Hepatocyte (in vitro differentiated cells): ENCODE measurements at regions not wholly inside any gene's neighbourhood (a gene's known extent, or its start where the extent isn't known, plus 50 kb on each side); places are given as distances from the start of the nearest gene placed in this dataset.

ENCODE experiments used
- CTCF ChIP-seq: fragments of 200-600 bp; sonication (generic); IDR thresholded peaks from 2 replicates; pipeline ENCODE4 v1.5.1; 2016; ENCODE audit warnings: antibody characterized with exemption, mild to moderate bottlenecking; ENCODE audit not compliant: poor library complexity
- EZH2 ChIP-seq: fragments of 200-600 bp; sonication (generic); IDR thresholded peaks from 2 replicates; pipeline ENCODE4 v1.6.1; 2016; ENCODE audit warnings: antibody characterized with exemption, mild to moderate bottlenecking, borderline replicate concordance
- EZH2phosphoT487 ChIP-seq: fragments of 200-600 bp; sonication (generic); IDR thresholded peaks from one replicate; pipeline ENCODE4 v1.6.1; 2018; ENCODE audit warnings: antibody characterized with exemption, mild to moderate bottlenecking, low read depth, moderate library complexity; ENCODE audit not compliant: unreplicated experiment, severe bottlenecking

- TF ChIP-seq CTCF (no peak), EZH2 (no peak), EZH2phosphoT487 (no peak)
These were observed 421.7 kb downstream of the CDK5RAP2 start for GRCh38 chr9:120158221-120158620.
